ENCODE measurements at regions not wholly inside any gene's neighbourhood (a gene's known extent, or its start where the extent isn't known, plus 50 kb on each side); places are given as distances from the start of the nearest gene placed in this dataset.
"Not testable (repeated sequence)": the region's sequence is repeated elsewhere in the genome, so short reads cannot be mapped to it uniquely, and the experiment has no call there.

DNA sequence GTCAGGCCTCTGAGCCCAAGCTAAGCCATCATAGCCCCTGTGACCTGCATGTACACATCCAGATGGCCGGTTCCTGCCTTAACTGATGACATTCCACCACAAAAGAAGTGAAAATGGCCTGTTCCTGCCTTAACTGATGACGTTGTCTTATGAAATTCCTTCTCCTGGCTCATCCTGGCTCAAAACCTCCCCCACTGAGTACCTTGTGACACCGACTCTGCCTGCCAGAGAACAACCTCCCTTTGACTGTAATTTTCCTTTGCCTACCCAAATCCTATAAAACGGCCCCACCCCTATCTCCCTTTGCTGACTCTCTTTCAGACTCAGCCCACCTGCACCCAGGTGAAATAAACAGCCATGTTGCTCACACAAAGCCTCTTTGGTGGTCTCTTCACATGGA, 77.7 kb upstream of the CCZ1B start:
- TF ChIP-seq, protein P1, sequence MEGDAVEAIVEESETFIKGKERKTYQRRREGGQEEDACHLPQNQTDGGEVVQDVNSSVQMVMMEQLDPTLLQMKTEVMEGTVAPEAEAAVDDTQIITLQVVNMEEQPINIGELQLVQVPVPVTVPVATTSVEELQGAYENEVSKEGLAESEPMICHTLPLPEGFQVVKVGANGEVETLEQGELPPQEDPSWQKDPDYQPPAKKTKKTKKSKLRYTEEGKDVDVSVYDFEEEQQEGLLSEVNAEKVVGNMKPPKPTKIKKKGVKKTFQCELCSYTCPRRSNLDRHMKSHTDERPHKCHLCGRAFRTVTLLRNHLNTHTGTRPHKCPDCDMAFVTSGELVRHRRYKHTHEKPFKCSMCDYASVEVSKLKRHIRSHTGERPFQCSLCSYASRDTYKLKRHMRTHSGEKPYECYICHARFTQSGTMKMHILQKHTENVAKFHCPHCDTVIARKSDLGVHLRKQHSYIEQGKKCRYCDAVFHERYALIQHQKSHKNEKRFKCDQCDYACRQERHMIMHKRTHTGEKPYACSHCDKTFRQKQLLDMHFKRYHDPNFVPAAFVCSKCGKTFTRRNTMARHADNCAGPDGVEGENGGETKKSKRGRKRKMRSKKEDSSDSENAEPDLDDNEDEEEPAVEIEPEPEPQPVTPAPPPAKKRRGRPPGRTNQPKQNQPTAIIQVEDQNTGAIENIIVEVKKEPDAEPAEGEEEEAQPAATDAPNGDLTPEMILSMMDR (IDR thresholded peaks at IDR 0.05): not testable (repeated sequence)
- TF ChIP-seq POLR2A (IDR thresholded peaks at IDR 0.05): not testable (repeated sequence)

All from right lobe of liver (tissue), 4 donors.